Gastrocnemius medialis (tissue), 4 donors: ENCODE measurements at regions not wholly inside any gene's neighbourhood (a gene's known extent, or its start where the extent isn't known, plus 50 kb on each side); places are given as distances from the start of the nearest gene placed in this dataset.

Experiments
- POLR2A ChIP-seq, 2 donors: fragments of 450-650 bp; IDR thresholded peaks; one replicate each; pipeline ENCODE4 v1.6.1; 2017; ENCODE audit warnings: antibody characterized with exemption in 2 of 2, mild to moderate bottlenecking in 2 of 2, moderate library complexity in 2 of 2
- TF ChIP-seq, protein P1 (sequence below), 5 experiments: fragments of 450-650 bp in 3 of 5; fragments of 200-600 bp in 2 of 5; sonication (generic) in 2 of 5; IDR thresholded peaks in 4 of 5; conservative IDR thresholded peaks in 1 of 5; 1 replicate in 4 of 5; 2 replicates in 1 of 5; pipeline ENCODE4 v1.5.1; 2016 to 2019; ENCODE audit warnings: antibody characterized with exemption in 5 of 5, mild to moderate bottlenecking in 3 of 5, moderate library complexity in 3 of 5

- TF ChIP-seq, protein P1, sequence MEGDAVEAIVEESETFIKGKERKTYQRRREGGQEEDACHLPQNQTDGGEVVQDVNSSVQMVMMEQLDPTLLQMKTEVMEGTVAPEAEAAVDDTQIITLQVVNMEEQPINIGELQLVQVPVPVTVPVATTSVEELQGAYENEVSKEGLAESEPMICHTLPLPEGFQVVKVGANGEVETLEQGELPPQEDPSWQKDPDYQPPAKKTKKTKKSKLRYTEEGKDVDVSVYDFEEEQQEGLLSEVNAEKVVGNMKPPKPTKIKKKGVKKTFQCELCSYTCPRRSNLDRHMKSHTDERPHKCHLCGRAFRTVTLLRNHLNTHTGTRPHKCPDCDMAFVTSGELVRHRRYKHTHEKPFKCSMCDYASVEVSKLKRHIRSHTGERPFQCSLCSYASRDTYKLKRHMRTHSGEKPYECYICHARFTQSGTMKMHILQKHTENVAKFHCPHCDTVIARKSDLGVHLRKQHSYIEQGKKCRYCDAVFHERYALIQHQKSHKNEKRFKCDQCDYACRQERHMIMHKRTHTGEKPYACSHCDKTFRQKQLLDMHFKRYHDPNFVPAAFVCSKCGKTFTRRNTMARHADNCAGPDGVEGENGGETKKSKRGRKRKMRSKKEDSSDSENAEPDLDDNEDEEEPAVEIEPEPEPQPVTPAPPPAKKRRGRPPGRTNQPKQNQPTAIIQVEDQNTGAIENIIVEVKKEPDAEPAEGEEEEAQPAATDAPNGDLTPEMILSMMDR (IDR thresholded peaks at IDR 0.05 in 4 of 5, conservative IDR thresholded peaks at IDR 0.05 in 1 of 5): no peak
- no peak for TF ChIP-seq POLR2A (IDR thresholded peaks at IDR 0.05)
Measured at GRCh38 chr14:38394064-38394463, 138.2 kb upstream of the CLEC14A start.
